ENCODE measurements at regions not wholly inside any gene's neighbourhood (a gene's known extent, or its start where the extent isn't known, plus 50 kb on each side); places are given as distances from the start of the nearest gene placed in this dataset.

GRCh38 chr13:105202354-105202753 is 1333.1 kb downstream of the EFNB2 start:
- TF ChIP-seq CTCF (IDR thresholded peaks at IDR 0.05) (no peak), POLR2A (IDR thresholded peaks at IDR 0.05) (no peak)

Measured in vagina (tissue), 2 donors.